ENCODE measurements at regions not wholly inside any gene's neighbourhood (a gene's known extent, or its start where the extent isn't known, plus 50 kb on each side); places are given as distances from the start of the nearest gene placed in this dataset.

DNA sequence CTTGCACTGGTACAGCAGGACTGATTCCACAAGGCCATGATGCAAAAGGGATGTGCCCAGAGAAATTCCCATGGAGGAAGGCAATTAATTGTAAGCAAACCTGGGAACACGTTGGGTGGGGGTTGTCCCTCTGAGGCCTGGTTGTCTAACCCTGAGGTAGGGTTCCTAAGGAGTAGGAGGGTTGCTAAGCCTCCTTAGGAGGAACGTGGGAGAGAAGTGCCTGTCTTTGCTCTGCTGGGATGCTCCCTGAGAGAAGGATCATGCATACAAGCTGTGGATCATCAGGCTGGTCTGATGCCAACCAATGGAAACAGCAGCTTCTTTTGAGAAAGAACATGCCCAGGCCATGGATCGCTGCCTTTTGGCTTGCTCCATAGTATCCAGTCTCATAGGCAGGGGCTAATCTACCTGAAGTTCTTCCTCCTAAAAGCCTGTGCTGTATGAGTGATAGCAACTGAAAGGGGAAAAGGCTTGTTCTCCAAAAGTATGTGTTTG, 203.7 kb upstream of the NPVF start:
- Histone ChIP-seq H3K4me1 (ENCODE audit: control insufficient read depth in 2 of 2, insufficient read depth in 2 of 2, low read length in 2 of 2) (peaks cover 0 to 8% of the 10 kb centered on the region in 2 donors), H3K9me3 (ENCODE audit: control extremely low read depth in 1 of 3, control insufficient read depth in 2 of 3, insufficient read depth in 1 of 3, low read length in 2 of 3) (no peaks in the 10 kb centered on the region), H3K27ac (ENCODE audit: low read length in 2 of 2) (no peak overlapping the region), H3K4me2 (replicated peaks; ENCODE audit: low read depth, low read length, poor library complexity, severe bottlenecking) (no peak overlapping the region), H2AFZ (ENCODE audit: insufficient read depth, low read depth, low read length, poor library complexity, severe bottlenecking) (no peak overlapping the region), H4K20me1 (ENCODE audit: control insufficient read depth, insufficient read depth, low read length, poor library complexity, severe bottlenecking) (no peaks in the 10 kb centered on the region), H3K9ac (ENCODE audit: low read length) (no peak overlapping the region), H3K79me2 (ENCODE audit: control insufficient read depth, insufficient read depth, low read length) (no peaks in the 10 kb centered on the region), H3K27me3 (replicated peaks in 1 of 4; ENCODE audit: control extremely low read depth in 1 of 4, control insufficient read depth in 3 of 4, insufficient read depth in 4 of 4, low read length in 3 of 4) (peaks cover 0 to 3% (median 0%) of the 10 kb centered on the region in 4 experiments), H3K4me3 (ENCODE audit: control extremely low read depth in 1 of 5, extremely low read depth in 1 of 5, insufficient read depth in 1 of 5, low read depth in 2 of 5, low read length in 4 of 5) (no peak overlapping the region), H3K36me3 (replicated peaks in 1 of 2; ENCODE audit: control extremely low read depth in 1 of 2, control insufficient read depth in 1 of 2, extremely low read depth in 1 of 2, insufficient read depth in 2 of 2, low read length in 1 of 2) (no peaks in the 10 kb centered on the region)
- ATAC-seq (ENCODE audit: low read depth) (no peak), DNase-seq (no peak)
- 92% methylated on average over 3 of the region's 3 CpGs for WGBS (ENCODE audit: insufficient coverage)
- intact Hi-C loops (cut with micrococcal nuclease): no loop called here
- POLR2A ChIA-PET: no interaction called here
- CTCF ChIA-PET: no interaction called here
- Mint-ChIP-seq H3K27ac (no peak overlapping the region), H3K27me3 (peaks cover 17% of the 10 kb centered on the region), H3K4me3 (no peak overlapping the region), H3K9me3 (ENCODE audit: insufficient read depth) (no peaks in the 10 kb centered on the region), H3K4me1 (peaks cover 8% of the 10 kb centered on the region)
- TF ChIP-seq EZH2 (IDR thresholded peaks at IDR 0.05; ENCODE audit: borderline replicate concordance, insufficient read depth, low read depth, low read length, poor library complexity, severe bottlenecking): no peak
- TF ChIP-seq, protein P1, sequence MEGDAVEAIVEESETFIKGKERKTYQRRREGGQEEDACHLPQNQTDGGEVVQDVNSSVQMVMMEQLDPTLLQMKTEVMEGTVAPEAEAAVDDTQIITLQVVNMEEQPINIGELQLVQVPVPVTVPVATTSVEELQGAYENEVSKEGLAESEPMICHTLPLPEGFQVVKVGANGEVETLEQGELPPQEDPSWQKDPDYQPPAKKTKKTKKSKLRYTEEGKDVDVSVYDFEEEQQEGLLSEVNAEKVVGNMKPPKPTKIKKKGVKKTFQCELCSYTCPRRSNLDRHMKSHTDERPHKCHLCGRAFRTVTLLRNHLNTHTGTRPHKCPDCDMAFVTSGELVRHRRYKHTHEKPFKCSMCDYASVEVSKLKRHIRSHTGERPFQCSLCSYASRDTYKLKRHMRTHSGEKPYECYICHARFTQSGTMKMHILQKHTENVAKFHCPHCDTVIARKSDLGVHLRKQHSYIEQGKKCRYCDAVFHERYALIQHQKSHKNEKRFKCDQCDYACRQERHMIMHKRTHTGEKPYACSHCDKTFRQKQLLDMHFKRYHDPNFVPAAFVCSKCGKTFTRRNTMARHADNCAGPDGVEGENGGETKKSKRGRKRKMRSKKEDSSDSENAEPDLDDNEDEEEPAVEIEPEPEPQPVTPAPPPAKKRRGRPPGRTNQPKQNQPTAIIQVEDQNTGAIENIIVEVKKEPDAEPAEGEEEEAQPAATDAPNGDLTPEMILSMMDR (IDR thresholded peaks at IDR 0.05): no peak

DNA sequence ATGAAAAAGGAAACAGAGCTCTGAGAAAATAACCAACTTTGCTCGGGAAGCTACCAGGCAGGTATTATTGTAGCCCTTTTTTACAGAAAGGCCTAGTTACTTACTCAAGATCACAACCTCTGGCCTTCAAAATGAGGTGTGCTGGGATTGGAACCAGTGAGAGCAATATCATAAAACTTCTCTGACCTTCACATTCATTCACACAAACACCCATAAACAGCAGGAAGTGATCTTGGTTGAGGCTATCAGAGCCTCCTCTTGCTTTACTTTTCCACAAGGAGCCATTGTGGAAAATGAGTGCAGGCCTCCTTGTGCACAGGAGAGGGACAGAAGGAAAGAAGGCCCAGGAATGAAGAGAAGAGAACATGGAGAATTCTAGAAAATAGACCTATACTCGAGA, 204.5 kb upstream of the NPVF start:
- Histone ChIP-seq H3K27ac (ENCODE audit: low read length in 2 of 2) (no peak overlapping the region), H3K4me2 (replicated peaks; ENCODE audit: low read depth, low read length, poor library complexity, severe bottlenecking) (no peak overlapping the region), H3K9me3 (ENCODE audit: control extremely low read depth in 1 of 3, control insufficient read depth in 2 of 3, insufficient read depth in 1 of 3, low read length in 2 of 3) (no peaks in the 10 kb centered on the region), H2AFZ (ENCODE audit: insufficient read depth, low read depth, low read length, poor library complexity, severe bottlenecking) (no peak overlapping the region), H3K9ac (ENCODE audit: low read length) (no peak overlapping the region), H3K4me3 (ENCODE audit: control extremely low read depth in 1 of 5, extremely low read depth in 1 of 5, insufficient read depth in 1 of 5, low read depth in 2 of 5, low read length in 4 of 5) (no peak overlapping the region), H3K4me1 (ENCODE audit: control insufficient read depth in 2 of 2, insufficient read depth in 2 of 2, low read length in 2 of 2) (peaks cover 0 to 4% of the 10 kb centered on the region in 2 donors), H3K36me3 (replicated peaks in 1 of 2; ENCODE audit: control extremely low read depth in 1 of 2, control insufficient read depth in 1 of 2, extremely low read depth in 1 of 2, insufficient read depth in 2 of 2, low read length in 1 of 2) (no peaks in the 10 kb centered on the region), H4K20me1 (ENCODE audit: control insufficient read depth, insufficient read depth, low read length, poor library complexity, severe bottlenecking) (no peaks in the 10 kb centered on the region), H3K79me2 (ENCODE audit: control insufficient read depth, insufficient read depth, low read length) (no peaks in the 10 kb centered on the region), H3K27me3 (replicated peaks in 1 of 4; ENCODE audit: control extremely low read depth in 1 of 4, control insufficient read depth in 3 of 4, insufficient read depth in 4 of 4, low read length in 3 of 4) (peaks cover 0 to 7% (median 1%) of the 10 kb centered on the region in 4 experiments)
- Mint-ChIP-seq H3K4me3 (no peak overlapping the region), H3K9me3 (ENCODE audit: insufficient read depth) (no peaks in the 10 kb centered on the region), H3K4me1 (peaks cover 4% of the 10 kb centered on the region), H3K27ac (no peak overlapping the region), H3K27me3 (peaks cover 20% of the 10 kb centered on the region)
- CTCF ChIA-PET: no interaction called here
- intact Hi-C loops (cut with micrococcal nuclease): no loop called here
- TF ChIP-seq EZH2 (IDR thresholded peaks at IDR 0.05; ENCODE audit: borderline replicate concordance, insufficient read depth, low read depth, low read length, poor library complexity, severe bottlenecking): no peak
- TF ChIP-seq, protein P1 (IDR thresholded peaks at IDR 0.05): no peak
- DNase-seq: no peak
- POLR2A ChIA-PET: no interaction called here
- WGBS (ENCODE audit: insufficient coverage): no CpG with 5 or more reads among the region's 2 CpGs
- ATAC-seq (ENCODE audit: low read depth): no peak
